Hepatocyte (in vitro differentiated cells): ENCODE measurements at regions not wholly inside any gene's neighbourhood (a gene's known extent, or its start where the extent isn't known, plus 50 kb on each side); places are given as distances from the start of the nearest gene placed in this dataset.

Source experiments
- DNase-seq: peaks from one replicate; pipeline ENCODE4 v3.0.0-alpha.2; 2016; ENCODE audit warnings: low spot score
- H2AFZ ChIP-seq: fragments of 200-600 bp; sonication (generic); 2 replicates; pipeline ENCODE4 v1.6.0; 2016; ENCODE audit warnings: antibody characterized with exemption, mild to moderate bottlenecking
- H3K27ac ChIP-seq: fragments of 200-600 bp; sonication (generic); 2 replicates; pipeline ENCODE4 v1.5.1; 2016; ENCODE audit warnings: mild to moderate bottlenecking
- H3K27me3 ChIP-seq: fragments of 200-600 bp; sonication (generic); 2 replicates; pipeline ENCODE4 v1.6.1; 2016
- H3K36me3 ChIP-seq: fragments of 200-600 bp; sonication (generic); replicated peaks from 2 replicates; pipeline ENCODE4 v1.5.1; 2016; ENCODE audit warnings: low read depth; ENCODE audit not compliant: insufficient read depth
- H3K4me1 ChIP-seq: fragments of 200-600 bp; sonication (generic); 2 replicates; pipeline ENCODE4 v1.5.1; 2016; ENCODE audit warnings: mild to moderate bottlenecking, moderate library complexity; ENCODE audit not compliant: insufficient read depth
- H3K4me2 ChIP-seq: fragments of 200-600 bp; sonication (generic); 2 replicates; pipeline ENCODE4 v1.6.0; 2016
- H3K4me3 ChIP-seq: fragments of 200-600 bp; sonication (generic); 2 replicates; pipeline ENCODE4 v1.5.1; 2016; ENCODE audit warnings: mild to moderate bottlenecking
- H3K79me2 ChIP-seq: fragments of 200-600 bp; sonication (generic); 2 replicates; pipeline ENCODE4 v1.6.0; 2017; ENCODE audit warnings: mild to moderate bottlenecking
- H3K9me2 ChIP-seq: fragments of 200-600 bp; sonication (generic); replicated peaks from 2 replicates; pipeline ENCODE4 v1.6.0; 2017; ENCODE audit warnings: mild to moderate bottlenecking; ENCODE audit not compliant: insufficient read depth
- H3K9me3 ChIP-seq: fragments of 200-600 bp; sonication (generic); 2 replicates; pipeline ENCODE4 v1.5.1; 2016; ENCODE audit warnings: low read depth, mild to moderate bottlenecking
- H4K20me1 ChIP-seq: fragments of 200-600 bp; sonication (generic); 2 replicates; pipeline ENCODE4 v1.6.0; 2016; ENCODE audit warnings: mild to moderate bottlenecking; ENCODE audit not compliant: insufficient read depth, poor library complexity, severe bottlenecking
- EZH2 ChIP-seq: fragments of 200-600 bp; sonication (generic); IDR thresholded peaks from 2 replicates; pipeline ENCODE4 v1.6.1; 2016; ENCODE audit warnings: antibody characterized with exemption, mild to moderate bottlenecking, borderline replicate concordance
- EZH2phosphoT487 ChIP-seq: fragments of 200-600 bp; sonication (generic); IDR thresholded peaks from one replicate; pipeline ENCODE4 v1.6.1; 2018; ENCODE audit warnings: antibody characterized with exemption, mild to moderate bottlenecking, low read depth, moderate library complexity; ENCODE audit not compliant: unreplicated experiment, severe bottlenecking
- whole genome bisulfite sequencing: methylation state at CpG from one replicate; pipeline ENCODE4 v1.1.6; 2016; ENCODE audit warnings: low lambda C conversion rate; ENCODE audit errors: missing lambda C conversion rate; 5-methylcytosine and 5-hydroxymethylcytosine counted together
- TF ChIP-seq, protein P1 (sequence below): fragments of 200-600 bp; sonication (generic); IDR thresholded peaks from 2 replicates; pipeline ENCODE4 v1.5.1; 2016; ENCODE audit warnings: antibody characterized with exemption, mild to moderate bottlenecking; ENCODE audit not compliant: poor library complexity

DNA sequence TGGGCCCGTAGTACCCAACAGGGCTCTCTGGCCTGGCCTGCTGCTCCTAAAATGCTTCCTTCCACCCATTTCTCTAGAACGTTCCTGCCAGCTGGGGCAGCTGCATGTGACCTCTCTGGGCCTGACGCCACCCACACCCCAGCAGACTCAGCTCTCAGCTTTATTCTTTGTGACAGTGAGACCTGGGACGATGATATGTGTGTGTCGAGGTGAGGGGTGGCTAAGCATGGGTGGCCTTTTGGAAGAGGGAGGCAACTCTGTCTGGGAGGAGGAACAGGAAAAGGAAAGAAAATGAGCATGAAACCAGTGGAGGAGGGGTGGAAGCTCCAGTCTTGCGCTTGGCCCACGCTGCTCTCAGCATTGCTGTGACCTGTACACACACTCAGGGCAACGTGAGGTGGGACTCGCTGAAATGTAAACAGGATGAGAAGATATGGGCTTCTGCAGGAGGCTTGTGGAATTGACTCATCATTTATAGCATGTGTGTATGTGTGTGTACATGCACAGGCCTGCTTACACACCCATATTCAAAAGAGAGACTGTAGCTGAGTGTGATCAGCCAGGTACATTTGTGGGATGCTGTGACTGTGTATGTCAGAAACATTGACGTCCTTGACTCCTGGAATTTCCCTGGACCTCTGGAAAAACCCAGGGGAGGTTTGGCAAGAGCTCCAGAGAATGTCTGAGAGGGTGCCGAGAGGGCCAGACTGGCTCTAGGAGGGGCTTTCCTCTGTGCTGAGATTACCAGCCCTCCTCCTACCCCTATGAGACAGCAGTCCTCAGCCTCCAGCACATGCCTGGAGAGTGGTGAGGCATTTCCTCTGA, 137.9 kb downstream of the PJA1 start:
- no peaks in the 10 kb centered on the region for H3K9me2 ChIP-seq
- H4K20me1 ChIP-seq, result no peaks in the 10 kb centered on the region
- no peak overlapping the region for H2AFZ ChIP-seq
- H3K4me1 ChIP-seq, result peaks cover 16% of the 10 kb centered on the region
- peak; percentile 60 for DNase-seq
- H3K4me3 ChIP-seq, result no peak overlapping the region
- H3K27me3 ChIP-seq, result no peaks in the 10 kb centered on the region
- H3K4me2 ChIP-seq, result no peak overlapping the region
- H3K36me3 ChIP-seq, result no peaks in the 10 kb centered on the region
- no peak for TF ChIP-seq EZH2
- no peaks in the 10 kb centered on the region for H3K9me3 ChIP-seq
- H3K27ac ChIP-seq, result peak overlapping the region; percentile 92
- H3K79me2 ChIP-seq, result no peaks in the 10 kb centered on the region
- WGBS, result 55% methylated on average over 11 of the region's 11 CpGs

DNA sequence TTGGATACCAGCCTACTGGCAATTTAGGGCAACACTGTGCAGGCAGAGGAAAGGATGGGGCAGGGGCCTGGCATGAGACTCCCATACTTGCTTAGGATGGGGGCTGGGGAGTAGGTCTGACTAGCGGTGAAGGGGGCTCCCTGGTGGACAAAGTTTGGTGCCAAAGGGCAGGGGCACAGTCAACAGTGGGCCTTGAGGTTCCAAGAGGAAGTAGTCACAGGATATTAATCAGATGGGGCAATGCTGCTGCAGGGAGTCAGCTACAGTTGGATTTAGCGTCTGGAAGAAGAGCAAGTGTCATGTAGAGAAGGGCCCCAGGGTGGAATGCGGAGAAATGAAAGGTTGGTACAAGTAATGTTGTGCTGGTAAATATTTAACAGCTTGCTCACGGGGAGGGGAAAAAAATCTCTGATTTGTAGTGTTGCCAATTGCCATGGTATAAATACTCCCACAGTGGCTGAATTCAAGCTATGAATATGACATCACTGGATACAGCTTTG, 139.4 kb downstream of the PJA1 start:
- Histone ChIP-seq H3K9me2 (no peaks in the 10 kb centered on the region), H3K36me3 (no peaks in the 10 kb centered on the region), H3K4me3 (no peak overlapping the region), H3K27ac (peak overlapping the region; percentile 92), H3K79me2 (no peaks in the 10 kb centered on the region), H4K20me1 (no peaks in the 10 kb centered on the region), H3K27me3 (no peaks in the 10 kb centered on the region), H3K9me3 (no peaks in the 10 kb centered on the region), H3K4me2 (no peak overlapping the region), H3K4me1 (peaks cover 10% of the 10 kb centered on the region), H2AFZ (no peak overlapping the region)
- WGBS, result 49% methylated on average over 4 of the region's 4 CpGs
- DNase-seq, result no peak
- TF ChIP-seq EZH2phosphoT487 (no peak), EZH2 (no peak)
- TF ChIP-seq, protein P1, sequence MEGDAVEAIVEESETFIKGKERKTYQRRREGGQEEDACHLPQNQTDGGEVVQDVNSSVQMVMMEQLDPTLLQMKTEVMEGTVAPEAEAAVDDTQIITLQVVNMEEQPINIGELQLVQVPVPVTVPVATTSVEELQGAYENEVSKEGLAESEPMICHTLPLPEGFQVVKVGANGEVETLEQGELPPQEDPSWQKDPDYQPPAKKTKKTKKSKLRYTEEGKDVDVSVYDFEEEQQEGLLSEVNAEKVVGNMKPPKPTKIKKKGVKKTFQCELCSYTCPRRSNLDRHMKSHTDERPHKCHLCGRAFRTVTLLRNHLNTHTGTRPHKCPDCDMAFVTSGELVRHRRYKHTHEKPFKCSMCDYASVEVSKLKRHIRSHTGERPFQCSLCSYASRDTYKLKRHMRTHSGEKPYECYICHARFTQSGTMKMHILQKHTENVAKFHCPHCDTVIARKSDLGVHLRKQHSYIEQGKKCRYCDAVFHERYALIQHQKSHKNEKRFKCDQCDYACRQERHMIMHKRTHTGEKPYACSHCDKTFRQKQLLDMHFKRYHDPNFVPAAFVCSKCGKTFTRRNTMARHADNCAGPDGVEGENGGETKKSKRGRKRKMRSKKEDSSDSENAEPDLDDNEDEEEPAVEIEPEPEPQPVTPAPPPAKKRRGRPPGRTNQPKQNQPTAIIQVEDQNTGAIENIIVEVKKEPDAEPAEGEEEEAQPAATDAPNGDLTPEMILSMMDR, result no peak

DNA sequence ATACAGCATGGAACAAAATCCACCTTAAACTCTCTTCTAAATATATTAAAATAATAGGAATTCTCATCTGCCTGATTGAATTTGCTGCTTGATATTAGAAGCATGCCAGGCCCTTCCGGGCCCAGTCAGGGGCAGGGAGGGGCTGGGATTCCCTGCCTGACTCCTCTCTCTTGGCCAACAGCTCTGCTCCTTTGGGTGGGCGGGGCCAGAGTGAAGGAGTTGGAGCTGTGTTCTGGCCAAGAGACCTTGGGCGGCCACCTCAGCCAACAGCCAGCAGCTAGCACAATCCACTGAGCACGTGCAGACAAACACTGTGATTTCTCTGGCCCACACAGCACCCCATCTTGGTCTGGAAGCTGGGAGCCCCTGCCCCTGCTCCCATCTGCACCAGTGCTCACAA, 140.3 kb downstream of the PJA1 start:
- peak overlapping the region; percentile 44 for H3K27ac ChIP-seq
- H3K4me3 ChIP-seq, result no peak overlapping the region
- H4K20me1 ChIP-seq, result no peaks in the 10 kb centered on the region

DNA sequence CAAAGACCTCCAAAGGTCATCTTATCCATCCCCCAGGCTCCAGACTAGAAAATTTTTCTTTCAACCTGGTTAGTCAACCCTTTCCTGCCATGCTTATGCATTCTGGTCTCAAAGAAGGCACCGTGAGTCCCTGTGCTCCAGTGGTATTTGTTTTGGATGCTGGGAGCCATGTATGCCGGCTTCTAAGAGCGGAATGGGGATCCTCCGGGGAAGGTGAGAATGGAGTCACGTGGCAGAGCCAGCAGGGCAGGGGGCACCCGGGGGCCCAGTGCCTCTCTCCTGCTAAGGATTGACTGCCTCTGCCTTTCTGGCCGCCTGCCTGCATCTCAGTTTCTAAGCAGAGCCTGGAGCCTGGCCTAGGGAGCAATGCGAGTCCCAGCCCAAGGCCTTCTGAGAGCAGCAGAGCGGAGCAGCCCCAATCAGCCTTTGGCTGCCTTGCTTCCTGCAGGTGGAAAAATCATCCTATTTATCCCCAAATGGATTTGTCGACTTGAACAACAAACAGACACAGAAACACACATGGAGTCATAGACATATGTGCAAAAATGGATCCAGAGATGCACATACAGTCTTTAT, 141.0 kb downstream of the PJA1 start:
- DNase-seq, result no peak
- Histone ChIP-seq H4K20me1 (no peaks in the 10 kb centered on the region), H3K36me3 (no peaks in the 10 kb centered on the region), H3K4me2 (no peak overlapping the region), H2AFZ (no peak overlapping the region), H3K9me2 (no peaks in the 10 kb centered on the region), H3K79me2 (no peaks in the 10 kb centered on the region), H3K27me3 (no peaks in the 10 kb centered on the region), H3K4me1 (peaks cover 10% of the 10 kb centered on the region), H3K9me3 (no peaks in the 10 kb centered on the region), H3K4me3 (no peak overlapping the region), H3K27ac (no peak overlapping the region)
- 77% methylated on average over 10 of the region's 10 CpGs for WGBS
- TF ChIP-seq EZH2 (no peak), EZH2phosphoT487 (no peak)
- TF ChIP-seq, protein P1, result no peak

More for the DNA sequence above, 140.3 kb downstream of the PJA1 start:
- Histone ChIP-seq H3K4me2 (no peak overlapping the region), H3K27me3 (no peaks in the 10 kb centered on the region), H3K9me3 (no peaks in the 10 kb centered on the region), H3K36me3 (no peaks in the 10 kb centered on the region), H3K4me1 (peaks cover 10% of the 10 kb centered on the region), H3K79me2 (no peaks in the 10 kb centered on the region), H2AFZ (no peak overlapping the region), H3K9me2 (no peaks in the 10 kb centered on the region)
- DNase-seq, result peak; percentile 72
- no peak for TF ChIP-seq EZH2phosphoT487
- TF ChIP-seq EZH2, result no peak
- 54% methylated on average over 4 of the region's 4 CpGs for WGBS
